GM12872 (cell line): ENCODE measurements at regions not wholly inside any gene's neighbourhood (a gene's known extent, or its start where the extent isn't known, plus 50 kb on each side); places are given as distances from the start of the nearest gene placed in this dataset.

Experiments used
- CTCF ChIP-seq: IDR thresholded peaks from 3 replicates; pipeline ENCODE4 v1.5.1; 2011; ENCODE audit warnings: low read depth, mild to moderate bottlenecking, low read length, moderate library complexity; ENCODE audit not compliant: insufficient read depth

GRCh38 chr6:147861696-147862095, 353.2 kb downstream of the SAMD5 start:
- no peak for TF ChIP-seq CTCF

GRCh38 chr6:147867433-147868226, 359.1 kb downstream of the SAMD5 start:
- no peak for TF ChIP-seq CTCF

- no peak for TF ChIP-seq CTCF
Measured at GRCh38 chr6:147868427-147869190, 360.1 kb downstream of the SAMD5 start.

- no peak for TF ChIP-seq CTCF
Measured at GRCh38 chr6:147869201-147869600, 360.7 kb downstream of the SAMD5 start.

GRCh38 chr6:147869869-147870268, 361.4 kb downstream of the SAMD5 start:
- TF ChIP-seq CTCF, result no peak

DNA sequence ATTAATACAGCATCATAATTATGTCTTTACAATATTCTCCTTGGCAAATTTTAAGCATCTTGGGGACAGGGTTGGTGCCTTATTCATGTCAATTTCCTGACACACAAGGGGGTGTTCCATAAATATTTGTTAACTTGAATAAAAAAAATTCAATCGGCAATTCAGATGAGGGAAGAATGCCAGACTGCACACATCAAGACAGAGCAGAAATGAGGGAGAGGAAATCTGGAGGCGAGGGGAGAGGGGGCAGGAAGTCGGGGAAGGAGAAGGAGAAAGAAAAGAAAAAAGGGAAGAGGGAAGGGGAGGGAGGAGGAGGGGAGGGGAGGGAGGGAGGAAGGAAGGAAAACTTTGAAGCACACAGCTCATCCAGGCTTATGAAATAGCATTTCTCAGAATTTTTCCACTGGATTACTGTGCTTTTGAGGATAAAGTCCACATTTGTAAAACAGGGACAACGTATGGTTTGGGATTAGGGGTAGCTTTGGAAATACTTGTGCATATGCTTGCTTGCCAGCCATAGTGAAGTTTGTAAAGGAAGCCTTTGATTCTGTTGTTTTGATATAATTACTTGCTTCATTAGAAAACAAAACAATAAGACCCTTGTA, 362.1 kb downstream of the SAMD5 start:
- no peak for TF ChIP-seq CTCF

GRCh38 chr6:147872002-147872401, 363.5 kb downstream of the SAMD5 start:
- TF ChIP-seq CTCF, result no peak
